H9 (cell line): ENCODE measurements at regions not wholly inside any gene's neighbourhood (a gene's known extent, or its start where the extent isn't known, plus 50 kb on each side); places are given as distances from the start of the nearest gene placed in this dataset.

Source experiments
- DNase-seq: peaks from one replicate; pipeline ENCODE4 v3.0.0-alpha.2; 2017
- H2AFZ ChIP-seq: one replicate; pipeline ENCODE4 v1.6.1; 2013; ENCODE audit warnings: mild to moderate bottlenecking, low read length, control low read depth, moderate library complexity
- H2AK5ac ChIP-seq: 2 replicates; pipeline ENCODE4 v1.6.1; 2013; ENCODE audit warnings: low read length, control low read depth, mixed read lengths; ENCODE audit not compliant: insufficient read length
- H2BK120ac ChIP-seq: one replicate; pipeline ENCODE4 v1.6.1; 2013; ENCODE audit warnings: low read depth, mild to moderate bottlenecking, low read length, control low read depth, inconsistent platforms; ENCODE audit not compliant: poor library complexity, severe bottlenecking
- H2BK12ac ChIP-seq: 2 replicates; pipeline ENCODE4 v1.6.1; 2013; ENCODE audit warnings: low read length, control low read depth, mixed read lengths, low read depth; ENCODE audit not compliant: insufficient read length
- H2BK15ac ChIP-seq: 2 replicates; pipeline ENCODE4 v1.6.1; 2013; ENCODE audit warnings: low read depth, low read length, control low read depth
- H2BK20ac ChIP-seq: one replicate; pipeline ENCODE4 v1.6.1; 2013; ENCODE audit warnings: low read depth, mild to moderate bottlenecking, low read length, control low read depth, inconsistent platforms; ENCODE audit not compliant: poor library complexity, severe bottlenecking
- H2BK5ac ChIP-seq: 2 replicates; pipeline ENCODE4 v1.6.1; 2013; ENCODE audit warnings: low read length, control low read depth, mixed read lengths; ENCODE audit not compliant: insufficient read length
- H3K14ac ChIP-seq: 2 replicates; pipeline ENCODE4 v1.6.1; 2013; ENCODE audit warnings: low read length, control low read depth; ENCODE audit not compliant: insufficient read depth
- H3K18ac ChIP-seq: 2 replicates; pipeline ENCODE4 v1.6.1; 2013; ENCODE audit warnings: low read depth, mild to moderate bottlenecking, mixed read lengths, low read length, control low read depth; ENCODE audit not compliant: insufficient read length
- H3K23ac ChIP-seq: 2 replicates; pipeline ENCODE4 v1.6.1; 2013; ENCODE audit warnings: low read length, control low read depth, mixed read lengths, low read depth; ENCODE audit not compliant: insufficient read length
- H3K23me2 ChIP-seq: 2 replicates; pipeline ENCODE4 v1.6.1; 2013; ENCODE audit warnings: low read depth, mild to moderate bottlenecking, mixed read lengths, low read length, control low read depth; ENCODE audit not compliant: insufficient read length, poor library complexity, severe bottlenecking
- H3K27ac ChIP-seq: 2 replicates; pipeline ENCODE4 v1.5.1; 2013; ENCODE audit warnings: low read length, control low read depth, mixed read lengths, low read depth; ENCODE audit not compliant: insufficient read length
- H3K27me3 ChIP-seq: 2 replicates; pipeline ENCODE4 v1.6.1; 2013; ENCODE audit warnings: low read length, control low read depth, inconsistent platforms; ENCODE audit not compliant: insufficient read depth
- H3K4ac ChIP-seq: 2 replicates; pipeline ENCODE4 v1.6.1; 2013; ENCODE audit warnings: low read depth, mild to moderate bottlenecking, control low read depth, inconsistent platforms, low read length, moderate library complexity
- H3K4me1 ChIP-seq: 2 replicates; pipeline ENCODE4 v1.6.1; 2013; ENCODE audit warnings: low read length, control low read depth, inconsistent platforms; ENCODE audit not compliant: insufficient read depth
- H3K4me2 ChIP-seq: 2 replicates; pipeline ENCODE4 v1.6.1; 2013; ENCODE audit warnings: low read length, control low read depth, mixed read lengths; ENCODE audit not compliant: insufficient read length, insufficient read depth
- H3K56ac ChIP-seq: 2 replicates; pipeline ENCODE4 v1.6.1; 2013; ENCODE audit warnings: low read depth, mild to moderate bottlenecking, mixed read lengths, low read length, control low read depth; ENCODE audit not compliant: insufficient read length
- H3K79me1 ChIP-seq: 2 replicates; pipeline ENCODE4 v1.6.1; 2013; ENCODE audit warnings: low read depth, mild to moderate bottlenecking, moderate library complexity, low read length, control low read depth, inconsistent platforms; ENCODE audit not compliant: insufficient read depth, poor library complexity, severe bottlenecking
- H3K79me2 ChIP-seq: 2 replicates; pipeline ENCODE4 v1.6.1; 2013; ENCODE audit warnings: low read length, control low read depth, inconsistent platforms; ENCODE audit not compliant: insufficient read depth
- H3K9ac ChIP-seq: 2 replicates; pipeline ENCODE4 v1.6.1; 2013; ENCODE audit warnings: low read length, control low read depth, mixed read lengths; ENCODE audit not compliant: insufficient read length; ENCODE audit errors: extremely low read depth
- H3K9me3 ChIP-seq: one replicate; pipeline ENCODE4 v1.6.1; 2013; ENCODE audit warnings: low read depth, low read length, inconsistent platforms; ENCODE audit not compliant: control insufficient read depth
- H3T11ph ChIP-seq: one replicate; pipeline ENCODE4 v1.6.1; 2013; ENCODE audit warnings: mild to moderate bottlenecking, low read length, control low read depth, inconsistent platforms
- H4K20me1 ChIP-seq: one replicate; pipeline ENCODE4 v1.6.1; 2013; ENCODE audit not compliant: control insufficient read depth, insufficient read length, insufficient read depth
- H4K5ac ChIP-seq: 2 replicates; pipeline ENCODE4 v1.6.1; 2013; ENCODE audit warnings: low read depth, mild to moderate bottlenecking, mixed read lengths, low read length, control low read depth; ENCODE audit not compliant: insufficient read length
- H4K8ac ChIP-seq: replicated peaks from 2 replicates; pipeline ENCODE4 v1.6.1; 2013; ENCODE audit warnings: low read length, control low read depth, mixed read lengths, low read depth; ENCODE audit not compliant: insufficient read length
- H4K91ac ChIP-seq: 2 replicates; pipeline ENCODE4 v1.6.1; 2013; ENCODE audit warnings: low read depth, mild to moderate bottlenecking, moderate library complexity, mixed read lengths, low read length, control low read depth; ENCODE audit not compliant: insufficient read length
- H3K27ac Mint-ChIP-seq, 3 experiments: 2 replicates in 2 of 3; 3 replicates in 1 of 3; pipeline ENCODE4 v1.8.0; 2020 to 2021; ENCODE audit warnings: mixed read lengths in 3 of 3, mild to moderate bottlenecking in 1 of 3, moderate library complexity in 1 of 3
- H3K27me3 Mint-ChIP-seq: 2 replicates; pipeline ENCODE4 v1.8.0; 2021; ENCODE audit warnings: low read depth, mild to moderate bottlenecking, moderate library complexity, mixed read lengths
- H3K36me3 Mint-ChIP-seq, 3 experiments: 2 replicates in 2 of 3; 3 replicates in 1 of 3; pipeline ENCODE4 v1.8.0; 2020 to 2021; ENCODE audit warnings: low read depth in 3 of 3, mixed read lengths in 3 of 3; ENCODE audit not compliant: insufficient read depth in 1 of 3
- H3K4me1 Mint-ChIP-seq, 2 experiments: 2 replicates each; pipeline ENCODE4 v1.8.0; 2020; ENCODE audit warnings: mixed read lengths in 2 of 2
- H3K4me3 Mint-ChIP-seq, 2 experiments: 2 replicates in 1 of 2; 3 replicates in 1 of 2; pipeline ENCODE4 v1.8.0; 2020 to 2021; ENCODE audit warnings: mild to moderate bottlenecking in 2 of 2, mixed read lengths in 2 of 2, moderate library complexity in 1 of 2
- H3K9me3 Mint-ChIP-seq, 2 experiments: 2 replicates in 1 of 2; 3 replicates in 1 of 2; pipeline ENCODE4 v1.8.0; 2020; ENCODE audit warnings: mild to moderate bottlenecking in 2 of 2, mixed read lengths in 2 of 2, moderate library complexity in 1 of 2
- CTCF ChIP-seq: fragments of 200-600 bp; sonication (generic); conservative IDR thresholded peaks from 3 replicates; pipeline ENCODE4 v1.8.0; 2021; ENCODE audit warnings: antibody characterized with exemption, mild to moderate bottlenecking
- WGBS: extraction: QIAGEN DNeasy Blood & Tissue Kit; methylation state at CpG from one replicate; pipeline ENCODE4 v1.1.7; 2013; ENCODE audit warnings: missing lambda C conversion rate, low lambda C conversion rate, mixed read lengths; ENCODE audit not compliant: insufficient read length; ENCODE audit errors: extremely low coverage; 5-methylcytosine and 5-hydroxymethylcytosine counted together

DNA sequence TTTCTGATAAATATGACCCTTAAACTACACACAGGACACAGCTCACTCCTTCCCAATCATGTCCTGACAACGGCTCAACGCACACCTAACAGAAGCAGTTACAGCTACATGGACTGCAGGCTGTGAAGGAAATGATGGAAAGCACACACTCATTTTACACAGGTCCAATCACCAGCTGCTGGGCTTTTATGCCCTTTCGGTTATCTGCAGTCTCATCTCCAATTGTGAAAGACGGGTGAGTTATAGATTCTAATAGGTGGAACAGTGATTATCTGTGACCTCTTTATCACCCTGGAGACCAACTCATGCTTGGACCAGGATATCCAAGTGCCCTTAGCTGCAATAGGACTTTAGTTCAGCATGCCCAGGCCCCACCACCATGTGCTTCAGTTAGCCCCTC, 110.4 kb upstream of the CREB1 start:
- Mint-ChIP-seq H3K36me3 (peaks cover 0 to 1% (median 0%) of the 10 kb centered on the region in 3 experiments; a peak in 1 of 7 replicates), H3K4me3 (no peak overlapping the region), H3K4me1 (peaks cover 33 to 39% of the 10 kb centered on the region in 2 experiments), H3K9me3 (no peaks in the 10 kb centered on the region), H3K27ac (no peak overlapping the region; a peak in 1 of 7 replicates), H3K27me3 (no peaks in the 10 kb centered on the region)
- peaks cover 19% of the 10 kb centered on the region; the same call in 1 of the 2 replicates for H3K4me1 ChIP-seq
- H3T11ph ChIP-seq, result no peak overlapping the region
- no peak for TF ChIP-seq CTCF
- no peak overlapping the region for H4K91ac ChIP-seq
- no peak overlapping the region for H3K18ac ChIP-seq
- no peak overlapping the region for H3K27ac ChIP-seq
- H4K5ac ChIP-seq, result no peak overlapping the region
- H4K8ac ChIP-seq, result no peak overlapping the region
- no peaks in the 10 kb centered on the region for H3K23me2 ChIP-seq
- H4K20me1 ChIP-seq, result no peaks in the 10 kb centered on the region
- H3K56ac ChIP-seq, result no peak overlapping the region
- H2BK15ac ChIP-seq, result no peak overlapping the region
- no CpG with 5 or more reads among the region's 4 CpGs for WGBS
- H2AFZ ChIP-seq, result no peak overlapping the region
- H3K9ac ChIP-seq, result no peak overlapping the region
- H2AK5ac ChIP-seq, result no peak overlapping the region
- DNase-seq, result no peak
- H3K23ac ChIP-seq, result no peak overlapping the region
- H2BK120ac ChIP-seq, result no peak overlapping the region
- H3K79me2 ChIP-seq, result no peaks in the 10 kb centered on the region
- no peaks in the 10 kb centered on the region for H3K9me3 ChIP-seq
- H2BK5ac ChIP-seq, result no peak overlapping the region
- no peak overlapping the region for H2BK20ac ChIP-seq
- no peak overlapping the region for H3K4ac ChIP-seq
- H3K14ac ChIP-seq, result no peak overlapping the region
- no peak overlapping the region for H2BK12ac ChIP-seq
- H3K4me2 ChIP-seq, result no peak overlapping the region
- H3K27me3 ChIP-seq, result no peaks in the 10 kb centered on the region
- no peaks in the 10 kb centered on the region for H3K79me1 ChIP-seq
